Liver (tissue), 8 donors: ENCODE measurements at regions not wholly inside any gene's neighbourhood (a gene's known extent, or its start where the extent isn't known, plus 50 kb on each side); places are given as distances from the start of the nearest gene placed in this dataset.

Source experiments
- DNase-seq: peaks from one replicate; pipeline ENCODE4 v3.0.0-alpha.2; 2017; ENCODE audit warnings: low spot score
- H3K27ac ChIP-seq, 2 donors: one replicate each; pipeline ENCODE4 v1.7.0; 2013; ENCODE audit warnings: inconsistent platforms in 2 of 2, low read length in 2 of 2, control low read depth in 1 of 2, low read depth in 1 of 2, mild to moderate bottlenecking in 1 of 2
- H3K27me3 ChIP-seq, 4 donors: one replicate each; pipeline versions ENCODE4 v1.6.1 to v1.7.0; 2013; ENCODE audit warnings: low read length in 3 of 4, inconsistent platforms in 1 of 4, mild to moderate bottlenecking in 1 of 4, moderate library complexity in 1 of 4; ENCODE audit not compliant: control insufficient read depth in 4 of 4, insufficient read depth in 4 of 4
- H3K36me3 ChIP-seq, 4 donors: one replicate each; pipeline versions ENCODE4 v1.6.1 to v1.7.0; 2013; ENCODE audit warnings: low read length in 3 of 4, mild to moderate bottlenecking in 3 of 4, low read depth in 1 of 4, moderate library complexity in 1 of 4; ENCODE audit not compliant: control insufficient read depth in 4 of 4, insufficient read depth in 3 of 4
- H3K4me1 ChIP-seq, 4 donors: one replicate each; pipeline versions ENCODE4 v1.6.1 to v1.7.0; 2013; ENCODE audit warnings: low read length in 3 of 4, mild to moderate bottlenecking in 3 of 4, moderate library complexity in 1 of 4; ENCODE audit not compliant: control insufficient read depth in 4 of 4, insufficient read depth in 4 of 4
- H3K4me3 ChIP-seq, 3 donors: one replicate each; pipeline versions ENCODE4 v1.6.1 to v1.7.0; 2013; ENCODE audit warnings: low read length in 3 of 3, control low read depth in 1 of 3, low read depth in 1 of 3, mild to moderate bottlenecking in 1 of 3
- H3K9ac ChIP-seq, 2 donors: one replicate each; pipeline ENCODE4 v1.7.0; 2013; ENCODE audit warnings: low read length in 2 of 2, mild to moderate bottlenecking in 2 of 2, moderate library complexity in 2 of 2, control low read depth in 1 of 2, low read depth in 1 of 2
- H3K9me3 ChIP-seq, 4 donors: one replicate each; pipeline versions ENCODE4 v1.6.1 to v1.7.0; 2013; ENCODE audit warnings: low read length in 3 of 4; ENCODE audit not compliant: control insufficient read depth in 4 of 4
- EGR1 ChIP-seq, 2 donors: IDR thresholded peaks; 2 replicates each; pipeline ENCODE4 v1.6.1; 2016 to 2018; ENCODE audit warnings: antibody characterized with exemption in 2 of 2, low read depth in 2 of 2
- FOXA1 ChIP-seq: IDR thresholded peaks from 2 replicates; pipeline ENCODE4 v1.6.1; 2016; ENCODE audit warnings: antibody characterized with exemption
- FOXA2 ChIP-seq: IDR thresholded peaks from 2 replicates; pipeline ENCODE4 v1.6.1; 2016; ENCODE audit warnings: antibody characterized with exemption
- GABPA ChIP-seq, 2 donors: IDR thresholded peaks in 1 of 2; conservative IDR thresholded peaks in 1 of 2; 2 replicates each; pipeline ENCODE4 v1.6.1; 2016; ENCODE audit warnings: antibody characterized with exemption in 2 of 2, mild to moderate bottlenecking in 1 of 2, moderate library complexity in 1 of 2
- HNF4A ChIP-seq, 2 donors: conservative IDR thresholded peaks; 2 replicates each; pipeline ENCODE4 v1.6.1; 2016; ENCODE audit warnings: antibody characterized with exemption in 2 of 2, mild to moderate bottlenecking in 2 of 2
- HNF4G ChIP-seq: IDR thresholded peaks from 2 replicates; pipeline ENCODE4 v1.6.1; 2016; ENCODE audit warnings: antibody characterized with exemption
- JUND ChIP-seq, 2 donors: IDR thresholded peaks; 2 replicates each; pipeline ENCODE4 v1.6.1; 2016; ENCODE audit warnings: antibody characterized with exemption in 2 of 2
- NR2F2 ChIP-seq: IDR thresholded peaks from 2 replicates; pipeline ENCODE4 v1.6.1; 2016; ENCODE audit warnings: antibody characterized with exemption
- RAD21 ChIP-seq, 2 donors: IDR thresholded peaks; 2 replicates each; pipeline ENCODE4 v1.6.1; 2016; ENCODE audit warnings: antibody characterized with exemption in 2 of 2, mild to moderate bottlenecking in 2 of 2
- RXRA ChIP-seq, 2 donors: IDR thresholded peaks; 2 replicates each; pipeline ENCODE4 v1.6.1; 2017 to 2018; ENCODE audit warnings: antibody characterized with exemption in 2 of 2, mild to moderate bottlenecking in 1 of 2
- SP1 ChIP-seq: IDR thresholded peaks from 2 replicates; pipeline ENCODE4 v1.6.1; 2018; ENCODE audit warnings: antibody characterized with exemption, mild to moderate bottlenecking
- TAF1 ChIP-seq: conservative IDR thresholded peaks from 2 replicates; pipeline ENCODE4 v1.6.1; 2016; ENCODE audit warnings: antibody characterized with exemption, mild to moderate bottlenecking
- YY1 ChIP-seq: IDR thresholded peaks from 2 replicates; pipeline ENCODE4 v1.6.1; 2016; ENCODE audit warnings: antibody characterized with exemption, mild to moderate bottlenecking
- ZBTB33 ChIP-seq: IDR thresholded peaks from 2 replicates; pipeline ENCODE4 v1.6.1; 2016; ENCODE audit warnings: antibody characterized with exemption
- WGBS: extraction: QIAGEN DNeasy Blood & Tissue Kit; methylation state at CpG from one replicate; pipeline ENCODE4 v1.1.7; 2013; 5-methylcytosine and 5-hydroxymethylcytosine counted together
- TF ChIP-seq, protein P1 (sequence below): IDR thresholded peaks from 2 replicates; pipeline ENCODE4 v1.6.1; 2016; ENCODE audit warnings: antibody characterized with exemption
- TF ChIP-seq, protein P2 (sequence below): IDR thresholded peaks from 2 replicates; pipeline ENCODE4 v1.6.1; 2016; ENCODE audit warnings: antibody characterized with exemption
- TF ChIP-seq, protein P3 (sequence below): fragments of 150-350 bp; IDR thresholded peaks from 2 replicates; pipeline ENCODE4 v1.5.1; 2017; ENCODE audit warnings: improper control_type of control experiment, low read depth, low read length; ENCODE audit not compliant: missing input control
- TF ChIP-seq, protein P4 (sequence below): IDR thresholded peaks from 2 replicates; pipeline ENCODE4 v1.6.1; 2016; ENCODE audit warnings: antibody characterized with exemption, mild to moderate bottlenecking
- donor health status: healthy.
- donor health status: healthy.
- donor health status: healthy.
- donor health status: healthy.
- donor health status: healthy.

- H3K36me3 ChIP-seq: no peaks in the 10 kb centered on the region
- H3K27me3 ChIP-seq: peaks cover 0 to 5% (median 0%) of the 10 kb centered on the region in 4 donors
- H3K27ac ChIP-seq: no peak overlapping the region
- no peak overlapping the region for H3K4me3 ChIP-seq
- no peak overlapping the region for H3K9ac ChIP-seq
- 93% methylated on average over 3 of the region's 3 CpGs for WGBS
- H3K4me1 ChIP-seq: no peaks in the 10 kb centered on the region
- TF ChIP-seq, protein P1, sequence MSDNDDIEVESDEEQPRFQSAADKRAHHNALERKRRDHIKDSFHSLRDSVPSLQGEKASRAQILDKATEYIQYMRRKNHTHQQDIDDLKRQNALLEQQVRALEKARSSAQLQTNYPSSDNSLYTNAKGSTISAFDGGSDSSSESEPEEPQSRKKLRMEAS: no peak
- TF ChIP-seq HNF4A (conservative IDR thresholded peaks at IDR 0.05) (no peak), GABPA (IDR thresholded peaks at IDR 0.05 in 1 of 2, conservative IDR thresholded peaks at IDR 0.05 in 1 of 2) (no peak), TAF1 (no peak), YY1 (no peak), FOXA2 (no peak), RAD21 (IDR thresholded peaks at IDR 0.05) (no peak), RXRA (IDR thresholded peaks at IDR 0.05) (no peak), HNF4G (no peak), NR2F2 (no peak), SP1 (no peak), EGR1 (IDR thresholded peaks at IDR 0.05; ENCODE audit: low read depth in 2 of 2) (no peak), FOXA1 (no peak), JUND (IDR thresholded peaks at IDR 0.05) (no peak)
- TF ChIP-seq, protein P2, sequence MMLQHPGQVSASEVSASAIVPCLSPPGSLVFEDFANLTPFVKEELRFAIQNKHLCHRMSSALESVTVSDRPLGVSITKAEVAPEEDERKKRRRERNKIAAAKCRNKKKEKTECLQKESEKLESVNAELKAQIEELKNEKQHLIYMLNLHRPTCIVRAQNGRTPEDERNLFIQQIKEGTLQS: no peak
- no peak for DNase-seq
- no peaks in the 10 kb centered on the region for H3K9me3 ChIP-seq
These were observed 475.2 kb downstream of the PREX1 start for GRCh38 chr20:48352628-48353027.

DNA sequence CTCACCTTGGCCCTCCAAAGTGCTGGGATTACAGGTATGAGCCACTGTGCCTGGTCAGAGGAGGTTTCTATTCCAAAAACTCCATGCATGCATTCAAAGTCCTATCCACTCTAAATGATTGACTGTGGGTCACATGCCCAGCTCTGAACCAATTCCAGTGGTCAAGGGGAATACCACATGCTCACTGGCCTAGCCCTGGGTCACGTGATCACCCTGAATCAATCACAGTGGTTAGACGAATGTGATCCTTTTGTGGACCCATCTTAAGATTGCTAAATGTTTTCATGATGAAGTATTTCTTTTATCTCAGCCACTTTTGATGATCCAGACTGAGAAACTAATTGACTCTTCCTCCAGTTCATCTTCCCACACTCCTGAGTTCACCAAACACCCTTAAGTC is 475.8 kb downstream of the PREX1 start:
- Histone ChIP-seq H3K4me1 (no peaks in the 10 kb centered on the region), H3K27me3 (peaks cover 0 to 7% (median 0%) of the 10 kb centered on the region in 4 donors), H3K9me3 (no peaks in the 10 kb centered on the region), H3K36me3 (no peaks in the 10 kb centered on the region), H3K4me3 (no peak overlapping the region), H3K27ac (no peak overlapping the region), H3K9ac (no peak overlapping the region)
- TF ChIP-seq HNF4G: no peak
- TF ChIP-seq TAF1: no peak
- no peak for TF ChIP-seq RXRA (IDR thresholded peaks at IDR 0.05)
- TF ChIP-seq RAD21 (IDR thresholded peaks at IDR 0.05): no peak
- TF ChIP-seq YY1: no peak
- TF ChIP-seq NR2F2: no peak
- TF ChIP-seq ZBTB33: no peak
- no peak for TF ChIP-seq HNF4A (conservative IDR thresholded peaks at IDR 0.05)
- TF ChIP-seq, protein P3, sequence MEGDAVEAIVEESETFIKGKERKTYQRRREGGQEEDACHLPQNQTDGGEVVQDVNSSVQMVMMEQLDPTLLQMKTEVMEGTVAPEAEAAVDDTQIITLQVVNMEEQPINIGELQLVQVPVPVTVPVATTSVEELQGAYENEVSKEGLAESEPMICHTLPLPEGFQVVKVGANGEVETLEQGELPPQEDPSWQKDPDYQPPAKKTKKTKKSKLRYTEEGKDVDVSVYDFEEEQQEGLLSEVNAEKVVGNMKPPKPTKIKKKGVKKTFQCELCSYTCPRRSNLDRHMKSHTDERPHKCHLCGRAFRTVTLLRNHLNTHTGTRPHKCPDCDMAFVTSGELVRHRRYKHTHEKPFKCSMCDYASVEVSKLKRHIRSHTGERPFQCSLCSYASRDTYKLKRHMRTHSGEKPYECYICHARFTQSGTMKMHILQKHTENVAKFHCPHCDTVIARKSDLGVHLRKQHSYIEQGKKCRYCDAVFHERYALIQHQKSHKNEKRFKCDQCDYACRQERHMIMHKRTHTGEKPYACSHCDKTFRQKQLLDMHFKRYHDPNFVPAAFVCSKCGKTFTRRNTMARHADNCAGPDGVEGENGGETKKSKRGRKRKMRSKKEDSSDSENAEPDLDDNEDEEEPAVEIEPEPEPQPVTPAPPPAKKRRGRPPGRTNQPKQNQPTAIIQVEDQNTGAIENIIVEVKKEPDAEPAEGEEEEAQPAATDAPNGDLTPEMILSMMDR: no peak
- no peak for TF ChIP-seq FOXA1
- no peak for TF ChIP-seq FOXA2
- no peak for TF ChIP-seq EGR1 (IDR thresholded peaks at IDR 0.05; ENCODE audit: low read depth in 2 of 2)
- TF ChIP-seq JUND (IDR thresholded peaks at IDR 0.05): no peak
- TF ChIP-seq GABPA (IDR thresholded peaks at IDR 0.05 in 1 of 2, conservative IDR thresholded peaks at IDR 0.05 in 1 of 2): no peak
- TF ChIP-seq, protein P1: no peak
- TF ChIP-seq SP1: no peak
- TF ChIP-seq, protein P2: no peak
- TF ChIP-seq, protein P4, sequence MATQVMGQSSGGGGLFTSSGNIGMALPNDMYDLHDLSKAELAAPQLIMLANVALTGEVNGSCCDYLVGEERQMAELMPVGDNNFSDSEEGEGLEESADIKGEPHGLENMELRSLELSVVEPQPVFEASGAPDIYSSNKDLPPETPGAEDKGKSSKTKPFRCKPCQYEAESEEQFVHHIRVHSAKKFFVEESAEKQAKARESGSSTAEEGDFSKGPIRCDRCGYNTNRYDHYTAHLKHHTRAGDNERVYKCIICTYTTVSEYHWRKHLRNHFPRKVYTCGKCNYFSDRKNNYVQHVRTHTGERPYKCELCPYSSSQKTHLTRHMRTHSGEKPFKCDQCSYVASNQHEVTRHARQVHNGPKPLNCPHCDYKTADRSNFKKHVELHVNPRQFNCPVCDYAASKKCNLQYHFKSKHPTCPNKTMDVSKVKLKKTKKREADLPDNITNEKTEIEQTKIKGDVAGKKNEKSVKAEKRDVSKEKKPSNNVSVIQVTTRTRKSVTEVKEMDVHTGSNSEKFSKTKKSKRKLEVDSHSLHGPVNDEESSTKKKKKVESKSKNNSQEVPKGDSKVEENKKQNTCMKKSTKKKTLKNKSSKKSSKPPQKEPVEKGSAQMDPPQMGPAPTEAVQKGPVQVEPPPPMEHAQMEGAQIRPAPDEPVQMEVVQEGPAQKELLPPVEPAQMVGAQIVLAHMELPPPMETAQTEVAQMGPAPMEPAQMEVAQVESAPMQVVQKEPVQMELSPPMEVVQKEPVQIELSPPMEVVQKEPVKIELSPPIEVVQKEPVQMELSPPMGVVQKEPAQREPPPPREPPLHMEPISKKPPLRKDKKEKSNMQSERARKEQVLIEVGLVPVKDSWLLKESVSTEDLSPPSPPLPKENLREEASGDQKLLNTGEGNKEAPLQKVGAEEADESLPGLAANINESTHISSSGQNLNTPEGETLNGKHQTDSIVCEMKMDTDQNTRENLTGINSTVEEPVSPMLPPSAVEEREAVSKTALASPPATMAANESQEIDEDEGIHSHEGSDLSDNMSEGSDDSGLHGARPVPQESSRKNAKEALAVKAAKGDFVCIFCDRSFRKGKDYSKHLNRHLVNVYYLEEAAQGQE: no peak
- DNase-seq: no peak
- 72% methylated on average over 2 of the region's 2 CpGs for WGBS
